GM18870 (cell line): ENCODE measurements at regions not wholly inside any gene's neighbourhood (a gene's known extent, or its start where the extent isn't known, plus 50 kb on each side); places are given as distances from the start of the nearest gene placed in this dataset.

Source experiments
- ATAC-seq: cut with Tn5 transposase; IDR thresholded peaks from one replicate; pipeline ENCODE4 v1.9.1; 2021; ENCODE audit warnings: moderate library complexity; ENCODE audit not compliant: unreplicated experiment

GRCh38 chr22:48362721-48363404 lies 1464.8 kb downstream of the BRD1 start:
- ATAC-seq = no peak

- no peak for ATAC-seq
These were observed 1466.5 kb downstream of the BRD1 start for GRCh38 chr22:48361099-48361639.

DNA sequence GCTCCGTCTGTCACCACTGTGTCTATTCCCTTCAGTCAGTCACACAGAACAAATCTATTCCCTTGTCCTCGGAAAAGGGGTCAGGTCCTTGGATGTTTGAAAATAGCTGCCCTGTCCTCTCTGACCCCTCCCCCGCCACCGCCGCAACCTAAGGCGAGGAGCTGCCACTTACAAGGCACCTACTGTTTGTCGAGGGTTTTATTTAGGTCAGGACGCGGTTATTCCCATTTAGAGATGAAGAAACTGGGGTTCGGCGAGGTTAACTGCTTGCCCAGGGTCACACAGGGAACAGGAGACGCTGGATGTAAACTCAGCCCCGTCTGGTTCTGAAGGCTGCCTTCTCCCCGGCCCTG lies 1468.1 kb downstream of the BRD1 start:
- ATAC-seq = no peak

DNA sequence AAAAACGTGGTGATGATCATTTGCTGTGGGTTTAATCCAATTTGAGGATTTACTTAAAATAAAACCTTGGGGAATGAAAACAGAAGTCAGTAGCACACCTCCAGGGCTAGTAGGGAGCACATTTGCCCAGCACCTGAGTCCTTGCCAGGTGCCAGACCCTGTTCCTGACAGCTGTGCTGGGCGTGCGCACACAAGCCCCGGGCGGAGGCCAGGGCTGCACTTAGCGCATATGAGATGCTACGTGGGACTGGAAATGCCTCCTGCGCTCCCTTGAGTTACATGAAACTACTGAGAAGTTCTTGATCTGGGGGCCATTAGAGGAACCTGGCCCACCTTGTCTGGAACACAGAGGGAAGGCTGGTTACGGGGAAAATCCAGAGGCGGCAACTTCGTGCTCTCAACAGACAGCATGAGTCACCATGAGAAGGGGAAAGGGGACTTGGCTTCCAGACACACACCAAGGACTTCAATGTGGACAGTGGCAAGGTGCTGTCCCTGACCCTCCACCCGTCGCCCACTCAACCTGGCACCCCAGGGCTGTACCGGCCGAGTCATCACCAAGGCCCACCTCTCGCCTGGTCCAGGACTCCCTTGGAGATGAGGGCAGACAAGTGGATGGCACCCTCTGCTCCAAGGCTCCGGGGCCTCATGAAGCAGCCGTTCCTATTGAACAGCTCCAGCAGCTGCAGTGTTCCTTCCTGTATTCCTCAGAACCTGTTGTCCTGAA lies 1468.6 kb downstream of the BRD1 start:
- no peak for ATAC-seq

DNA sequence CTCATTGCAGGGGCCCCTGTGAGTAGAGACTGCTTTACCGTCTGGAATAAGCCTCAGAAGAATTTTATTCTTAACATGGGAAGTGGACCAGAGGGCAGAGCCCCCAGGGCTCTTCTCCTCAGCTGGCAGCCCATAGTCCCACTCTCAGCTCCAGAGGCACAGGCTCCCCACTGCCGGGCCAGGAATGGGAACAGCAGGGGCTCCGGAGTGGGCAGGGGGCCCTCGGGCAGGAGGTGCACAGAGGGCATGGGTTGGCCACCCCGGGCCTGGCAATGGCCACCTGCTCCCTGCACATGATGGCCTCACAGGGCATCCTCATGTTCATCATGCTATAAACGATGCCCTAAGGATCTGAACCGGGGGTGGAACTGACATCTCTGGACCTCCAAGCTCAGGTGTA lies 1469.7 kb downstream of the BRD1 start:
- no peak for ATAC-seq

GRCh38 chr22:48357196-48357595 lies 1470.5 kb downstream of the BRD1 start:
- ATAC-seq = no peak

- ATAC-seq = no peak
These were observed 1470.9 kb downstream of the BRD1 start for GRCh38 chr22:48356731-48357130.

DNA sequence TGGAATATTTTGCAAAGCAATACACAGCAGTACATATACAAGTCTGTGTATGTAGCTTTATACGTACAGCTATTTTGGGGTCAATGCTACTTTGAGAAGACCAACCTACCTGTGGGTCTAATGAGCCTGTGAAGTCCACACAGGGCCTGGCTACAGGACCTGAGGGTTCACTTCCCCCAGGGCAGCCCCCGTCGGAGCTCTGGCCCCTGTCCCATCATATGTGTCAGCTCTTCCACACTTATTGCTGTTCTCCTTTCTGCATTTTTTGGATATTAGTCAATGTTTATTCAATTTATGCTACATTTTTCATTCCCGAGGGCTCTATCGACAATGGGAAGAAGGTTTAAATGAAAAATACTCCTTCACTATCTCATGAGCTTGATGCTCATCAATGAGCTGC lies 1473.6 kb downstream of the BRD1 start:
- ATAC-seq = no peak

DNA sequence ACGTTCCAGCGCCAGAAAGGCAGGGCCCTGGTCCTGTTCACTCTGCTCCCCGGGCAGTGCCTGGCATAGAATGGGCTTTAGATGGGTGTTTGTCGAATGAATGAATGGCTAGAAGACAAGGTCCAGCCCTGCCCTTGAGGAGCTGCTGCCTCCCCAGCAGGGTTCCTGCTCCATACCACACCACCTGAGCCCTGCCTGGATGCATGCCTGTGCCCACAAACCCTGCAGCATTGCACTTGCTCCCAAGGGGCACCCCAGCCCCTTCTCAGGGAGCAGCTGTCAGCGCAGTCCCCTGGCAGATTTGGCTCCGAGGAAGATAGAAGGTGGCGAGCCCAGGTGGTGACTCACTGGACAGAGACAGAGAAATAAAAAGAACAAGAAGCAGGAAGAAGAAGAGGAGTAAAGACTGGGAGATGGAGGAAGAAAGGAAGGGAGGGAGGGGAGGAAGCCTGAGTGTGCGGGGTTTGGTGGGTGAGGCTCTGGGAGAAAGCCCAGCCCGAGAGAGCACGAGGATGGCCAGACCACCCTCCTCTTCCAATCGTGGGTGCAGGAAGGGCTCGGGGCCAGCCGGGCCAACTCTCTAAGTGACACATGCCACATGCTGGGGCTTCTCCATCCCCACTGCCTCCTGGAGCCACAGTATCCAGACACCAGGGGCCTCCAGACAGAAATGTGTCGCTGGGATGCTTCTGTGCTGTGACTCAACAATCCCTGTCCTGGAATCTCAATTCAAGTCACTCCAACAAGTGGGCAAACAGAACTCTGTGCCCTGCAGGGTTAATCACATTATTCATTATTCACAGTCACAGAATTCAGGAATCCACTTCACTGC lies 1474.3 kb downstream of the BRD1 start:
- no peak for ATAC-seq

- no peak for ATAC-seq
These were observed 1475.4 kb downstream of the BRD1 start for GRCh38 chr22:48352086-48352911.

- ATAC-seq = no peak
These were observed 1476.1 kb downstream of the BRD1 start for GRCh38 chr22:48351376-48352085.

GRCh38 chr22:48350456-48350855 lies 1477.2 kb downstream of the BRD1 start:
- ATAC-seq = no peak

- ATAC-seq = no peak
These were observed 1478.8 kb downstream of the BRD1 start for GRCh38 chr22:48348855-48349254.

GRCh38 chr22:48347311-48347710 lies 1480.4 kb downstream of the BRD1 start:
- ATAC-seq = no peak

DNA sequence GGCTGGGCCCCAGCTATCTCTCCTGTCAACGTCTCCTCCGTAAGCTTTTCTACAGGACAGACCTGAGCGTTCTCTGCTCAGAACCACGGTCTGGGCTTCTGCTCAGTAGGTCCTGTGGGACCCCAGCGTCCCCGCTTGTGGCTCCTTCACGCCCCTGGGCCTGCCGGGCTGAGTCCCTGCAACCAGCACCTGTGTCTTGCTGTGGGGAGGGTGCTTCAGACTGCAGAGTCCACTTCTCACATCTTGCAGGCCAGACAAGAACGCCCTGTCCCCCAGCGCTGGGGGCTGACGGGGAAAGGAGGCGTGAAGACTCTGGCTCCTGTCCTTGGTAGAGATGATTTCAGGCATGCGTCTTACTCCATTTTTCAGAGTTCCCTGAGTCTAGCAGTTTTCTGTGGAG lies 1480.8 kb downstream of the BRD1 start:
- no peak for ATAC-seq

DNA sequence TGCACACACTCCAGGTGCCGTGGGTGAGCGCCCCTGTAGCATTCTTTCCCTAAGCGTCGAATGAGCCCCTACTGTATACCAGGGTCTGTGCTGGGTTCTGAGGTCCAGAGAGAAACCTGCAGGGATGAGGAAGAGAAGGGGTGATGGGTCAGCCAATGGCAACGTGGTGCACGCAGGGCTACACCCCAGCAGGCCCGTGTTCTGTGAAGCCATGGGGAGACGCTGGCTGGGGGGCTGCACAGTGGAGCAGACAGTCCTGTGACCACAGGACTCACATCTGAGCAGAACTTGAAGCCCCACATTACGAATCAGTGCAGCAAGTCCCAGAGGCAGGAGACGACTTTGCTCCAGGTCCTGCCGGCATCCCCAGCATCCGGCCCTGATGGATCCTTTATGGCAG lies 1481.4 kb downstream of the BRD1 start:
- ATAC-seq = no peak

DNA sequence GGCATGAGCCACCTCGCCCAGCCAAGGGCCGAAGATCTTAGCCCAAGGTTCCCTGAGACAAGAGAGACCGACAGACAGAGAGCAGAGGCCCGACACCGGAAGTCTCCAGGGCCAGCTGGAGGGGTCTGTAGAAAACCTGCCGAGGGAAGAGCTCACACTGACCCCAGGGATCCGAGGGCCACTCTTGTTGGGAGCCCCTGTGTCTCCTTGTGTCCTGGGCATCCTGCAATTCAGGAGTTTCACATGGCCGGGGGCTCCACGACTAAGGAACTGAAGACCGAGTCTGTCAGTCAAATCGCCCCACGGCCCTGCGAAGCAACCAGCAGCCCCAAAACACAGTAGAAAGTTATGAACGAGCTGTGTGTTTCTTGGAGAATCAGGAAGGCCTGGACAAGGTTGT lies 1482.0 kb downstream of the BRD1 start:
- no peak for ATAC-seq

GRCh38 chr22:48343461-48343860 lies 1484.2 kb downstream of the BRD1 start:
- no peak for ATAC-seq

- no peak for ATAC-seq
These were observed 1484.9 kb downstream of the BRD1 start for GRCh38 chr22:48342732-48343131.

GRCh38 chr22:48342016-48342415 lies 1485.7 kb downstream of the BRD1 start:
- ATAC-seq = no peak
